A673 (cell line): ENCODE measurements at regions not wholly inside any gene's neighbourhood (a gene's known extent, or its start where the extent isn't known, plus 50 kb on each side); places are given as distances from the start of the nearest gene placed in this dataset.
A peak's percentile ranks its signal among the peaks of the same experiment; 100 is the strongest.

Experiments used
- BruUV-seq: library from RNA; stranded (reverse); fragments of 400-500 nt; replicated peaks from 2 replicates; lab custom pipeline; 2021; lab: Mats Ljungman, UMichigan
- CTCF ChIA-PET: fragments of 300-600 bp; sonication (Branson Sonifier 250); formaldehyde crosslinking; loops from one replicate; lab custom pipeline; 2022; ENCODE audit warnings: antibody characterized with exemption; lab: Charles Lee
- POLR2A ChIA-PET: fragments of 300-600 bp; sonication (Branson Sonifier 250); formaldehyde crosslinking; loops from one replicate; lab custom pipeline; 2022; ENCODE audit warnings: antibody characterized with exemption; ENCODE audit not compliant: low non-redundant PET; lab: Charles Lee
- DNase-seq: peaks from one replicate; pipeline ENCODE4 v3.0.0-alpha.2; 2015; ENCODE audit warnings: low spot score
- H3K27ac ChIP-seq: fragments of 200-600 bp; sonication (generic); 2 replicates; pipeline ENCODE4 v1.5.1; 2016; ENCODE audit warnings: mixed run types, low read depth, mild to moderate bottlenecking, mixed read lengths, antibody characterized with exemption, low read length; ENCODE audit not compliant: poor library complexity, severe bottlenecking
- H3K27me3 ChIP-seq: fragments of 200-600 bp; sonication (generic); replicated peaks from 2 replicates; pipeline ENCODE4 v1.6.1; 2017; ENCODE audit warnings: mixed run types, low read depth, mild to moderate bottlenecking, mixed read lengths, antibody characterized with exemption, low read length; ENCODE audit not compliant: insufficient read depth, poor library complexity
- H3K36me3 ChIP-seq: fragments of 200-600 bp; sonication (generic); 2 replicates; pipeline ENCODE4 v1.6.1; 2016; ENCODE audit warnings: mixed run types, mild to moderate bottlenecking, mixed read lengths, antibody characterized with exemption, low read length; ENCODE audit not compliant: insufficient read depth, poor library complexity, severe bottlenecking
- H3K4me1 ChIP-seq: fragments of 200-600 bp; sonication (generic); 2 replicates; pipeline ENCODE4 v1.6.1; 2017; ENCODE audit warnings: mixed run types, mild to moderate bottlenecking, mixed read lengths, antibody characterized with exemption, low read length; ENCODE audit not compliant: insufficient read depth, poor library complexity, severe bottlenecking
- H3K4me3 ChIP-seq: fragments of 200-600 bp; sonication (generic); 2 replicates; pipeline ENCODE4 v1.5.1; 2016; ENCODE audit warnings: low read depth, mixed run types, mild to moderate bottlenecking, mixed read lengths, low read length; ENCODE audit not compliant: poor library complexity, severe bottlenecking
- H3K9me3 ChIP-seq: fragments of 200-600 bp; sonication (generic); 2 replicates; pipeline ENCODE4 v1.6.1; 2016; ENCODE audit warnings: mixed run types, low read depth, mild to moderate bottlenecking, mixed read lengths, antibody characterized with exemption, low read length; ENCODE audit not compliant: poor library complexity, severe bottlenecking
- CTCF ChIP-seq: fragments of 300-800, 200-600 bp; sonication (generic); conservative IDR thresholded peaks from 2 replicates; pipeline ENCODE4 v1.5.1; 2017; ENCODE audit warnings: low read depth, mild to moderate bottlenecking, antibody characterized with exemption, low read length, moderate library complexity, mixed read lengths
- EZH2 ChIP-seq: fragments of 200-600 bp; sonication (generic); IDR thresholded peaks from 2 replicates; pipeline ENCODE4 v1.6.1; 2017; ENCODE audit warnings: borderline replicate concordance, low read depth, mild to moderate bottlenecking, mixed read lengths, antibody characterized with exemption, low read length; ENCODE audit not compliant: poor library complexity, severe bottlenecking
- intact Hi-C: fragments of 100-400 bp; cut with micrococcal nuclease; formaldehyde crosslinking; loops from one replicate; pipeline ENCODE4 v1.10.0; 2022; ENCODE audit not compliant: unreplicated experiment

- Histone ChIP-seq H3K4me1 (peaks cover 15% of the 10 kb centered on the region), H3K9me3 (no peaks in the 10 kb centered on the region), H3K27ac (no peak overlapping the region), H3K36me3 (no peaks in the 10 kb centered on the region), H3K4me3 (no peak overlapping the region), H3K27me3 (no peaks in the 10 kb centered on the region)
- no TSS peak for BruUV-seq
- intact Hi-C loops = no loop called here
- CTCF ChIA-PET = no interaction called here
- POLR2A ChIA-PET = no interaction called here
- peak; percentile 12 for DNase-seq
- TF ChIP-seq CTCF = no peak
- TF ChIP-seq EZH2 = no peak
Observed at GRCh38 chr6:95169775-95170174, 407.6 kb upstream of the MANEA start.

GRCh38 chr6:95175927-95176675, 401.2 kb upstream of the MANEA start:
- TF ChIP-seq CTCF = no peak
- no peak for TF ChIP-seq EZH2
- Histone ChIP-seq H3K36me3 (no peaks in the 10 kb centered on the region), H3K4me1 (peaks cover 27% of the 10 kb centered on the region), H3K4me3 (no peak overlapping the region), H3K27ac (peak overlapping the region; percentile 65), H3K9me3 (no peaks in the 10 kb centered on the region), H3K27me3 (no peaks in the 10 kb centered on the region)
- POLR2A ChIA-PET = interaction anchor here (0.5 to 0.6 kb wide), 2 partner anchors 751 to 1090 kb away, joined by 3 to 8 read pairs; no protein-coding TSS in a partner anchor
- DNase-seq = peak; percentile 75
- BruUV-seq = no TSS peak
- intact Hi-C loops = no loop called here
- CTCF ChIA-PET = no interaction called here

GRCh38 chr6:95185874-95186273, 391.5 kb upstream of the MANEA start:
- H3K27ac ChIP-seq = no peak overlapping the region
- H3K9me3 ChIP-seq = no peaks in the 10 kb centered on the region
- POLR2A ChIA-PET = no interaction called here
- no peak for TF ChIP-seq CTCF
- BruUV-seq = no TSS peak
- no peaks in the 10 kb centered on the region for H3K36me3 ChIP-seq
- no peaks in the 10 kb centered on the region for H3K4me1 ChIP-seq
- no peaks in the 10 kb centered on the region for H3K27me3 ChIP-seq
- no peak for DNase-seq
- intact Hi-C loops = no loop called here
- no peak overlapping the region for H3K4me3 ChIP-seq
- CTCF ChIA-PET = no interaction called here
